ENCODE measurements at regions not wholly inside any gene's neighbourhood (a gene's known extent, or its start where the extent isn't known, plus 50 kb on each side); places are given as distances from the start of the nearest gene placed in this dataset.
"Not testable (repeated sequence)": the region's sequence is repeated elsewhere in the genome, so short reads cannot be mapped to it uniquely, and the experiment has no call there.

- H3K4me1 Mint-ChIP-seq = no peaks in the 10 kb centered on the region
- DNase-seq (ENCODE audit: low spot score in 2 of 2) (no peak), ATAC-seq (replicated peaks; ENCODE audit: extremely low read depth, poor library complexity, severe bottlenecking) (no peak)
- H3K9me3 Mint-ChIP-seq = peaks cover 20% of the 10 kb centered on the region
- H3K4me3 Mint-ChIP-seq = no peak overlapping the region
- no peak overlapping the region for H3K27ac Mint-ChIP-seq (ENCODE audit: low read depth)
- no peaks in the 10 kb centered on the region for H3K36me3 Mint-ChIP-seq (ENCODE audit: insufficient read depth)
- no peaks in the 10 kb centered on the region for H3K27me3 Mint-ChIP-seq
Measured at GRCh38 chr3:159502986-159503385, 485.6 kb upstream of the IL12A start.

DNA sequence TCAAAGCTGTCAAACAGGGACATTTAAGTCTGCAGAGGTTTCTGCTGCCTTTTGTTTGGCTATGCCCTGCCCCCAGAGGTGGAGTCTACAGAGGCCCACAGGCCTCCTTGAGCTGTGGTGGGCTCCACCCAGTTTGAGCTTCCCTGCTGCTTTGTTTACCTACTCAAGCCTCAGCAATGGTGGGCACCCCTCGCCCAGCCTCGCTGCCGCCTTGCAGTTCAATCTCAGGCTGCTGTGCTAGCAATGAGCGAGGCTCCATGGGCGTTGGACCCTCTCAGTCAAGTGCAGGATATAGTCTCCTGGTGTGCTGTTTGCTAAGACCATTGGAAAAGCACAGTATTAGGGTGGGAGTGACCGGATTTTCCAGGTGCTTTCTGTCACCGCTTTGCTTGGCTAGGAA, 477.6 kb upstream of the IL12A start:
- not testable (repeated sequence) for H3K27me3 Mint-ChIP-seq; H3K4me3 Mint-ChIP-seq; H3K36me3 Mint-ChIP-seq (ENCODE audit: insufficient read depth); H3K27ac Mint-ChIP-seq (ENCODE audit: low read depth); ATAC-seq (replicated peaks; ENCODE audit: extremely low read depth, poor library complexity, severe bottlenecking); DNase-seq (ENCODE audit: low spot score in 2 of 2); H3K9me3 Mint-ChIP-seq; H3K4me1 Mint-ChIP-seq

- no peaks in the 10 kb centered on the region for H3K4me1 Mint-ChIP-seq
- peaks cover 2% of the 10 kb centered on the region for H3K9me3 Mint-ChIP-seq
- no peak overlapping the region for H3K27ac Mint-ChIP-seq (ENCODE audit: low read depth)
- DNase-seq (ENCODE audit: low spot score in 2 of 2) = no peak
- no peak overlapping the region for H3K4me3 Mint-ChIP-seq
- no peaks in the 10 kb centered on the region for H3K27me3 Mint-ChIP-seq
- no peaks in the 10 kb centered on the region for H3K36me3 Mint-ChIP-seq (ENCODE audit: insufficient read depth)
- no peak for ATAC-seq (replicated peaks; ENCODE audit: extremely low read depth, poor library complexity, severe bottlenecking)
Measured at GRCh38 chr3:159513444-159513843, 475.2 kb upstream of the IL12A start.

DNA sequence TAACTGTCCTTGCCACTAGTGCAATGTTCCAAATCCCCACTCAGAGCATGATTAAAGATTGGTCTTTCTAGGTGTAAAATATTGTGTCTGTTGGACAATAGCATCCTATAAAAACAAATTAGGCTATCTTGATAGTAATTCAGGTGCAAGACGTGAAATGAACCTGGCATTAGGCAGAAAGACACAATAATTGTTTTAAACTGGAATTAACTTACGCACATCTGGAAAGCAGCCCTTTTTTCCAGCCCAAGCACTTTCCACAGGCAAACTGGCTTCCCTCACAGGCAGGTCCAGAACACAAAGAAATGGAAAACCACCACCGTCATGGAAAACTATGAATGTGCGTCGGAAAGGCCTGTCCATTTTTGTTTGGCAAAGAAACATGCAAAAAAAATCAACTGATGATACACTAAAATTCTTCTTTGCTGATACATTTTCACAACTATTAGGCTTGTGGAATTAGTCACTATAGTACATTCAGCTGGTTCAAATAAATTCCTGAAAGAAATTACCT, 474.7 kb upstream of the IL12A start:
- no peaks in the 10 kb centered on the region for H3K27me3 Mint-ChIP-seq
- ATAC-seq (replicated peaks; ENCODE audit: extremely low read depth, poor library complexity, severe bottlenecking) (no peak), DNase-seq (ENCODE audit: low spot score in 2 of 2) (no peak)
- H3K4me1 Mint-ChIP-seq = no peaks in the 10 kb centered on the region
- no peak overlapping the region for H3K4me3 Mint-ChIP-seq
- no peak overlapping the region for H3K27ac Mint-ChIP-seq (ENCODE audit: low read depth)
- no peaks in the 10 kb centered on the region for H3K9me3 Mint-ChIP-seq
- no peaks in the 10 kb centered on the region for H3K36me3 Mint-ChIP-seq (ENCODE audit: insufficient read depth)

DNA sequence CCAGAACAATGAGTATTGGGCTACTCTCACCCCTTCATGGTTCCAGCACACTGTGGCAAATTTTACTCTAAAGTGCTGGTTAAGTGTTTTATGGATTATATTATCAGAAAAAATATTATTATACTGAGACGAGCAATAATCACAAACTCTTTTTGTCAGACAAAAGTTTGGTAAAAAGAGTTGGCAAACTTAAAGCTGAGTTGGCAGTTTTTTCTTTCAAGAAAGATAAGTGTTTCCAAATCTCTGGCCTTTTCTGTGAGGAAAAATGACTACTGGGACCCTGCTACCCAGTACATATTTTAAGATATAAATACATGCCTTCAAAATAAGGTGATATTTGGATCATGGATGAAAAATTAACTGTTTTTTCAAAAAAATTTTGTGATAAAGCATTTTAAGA, 471.5 kb upstream of the IL12A start:
- no peaks in the 10 kb centered on the region for H3K27me3 Mint-ChIP-seq
- DNase-seq (ENCODE audit: low spot score in 2 of 2) (no peak), ATAC-seq (replicated peaks; ENCODE audit: extremely low read depth, poor library complexity, severe bottlenecking) (no peak)

GRCh38 chr3:159520638-159521037, 468.0 kb upstream of the IL12A start:
- Mint-ChIP-seq H3K36me3 (ENCODE audit: insufficient read depth) (no peaks in the 10 kb centered on the region), H3K4me3 (no peak overlapping the region), H3K9me3 (peaks cover 5% of the 10 kb centered on the region), H3K4me1 (no peaks in the 10 kb centered on the region), H3K27me3 (no peaks in the 10 kb centered on the region), H3K27ac (ENCODE audit: low read depth) (no peak overlapping the region)
- ATAC-seq (replicated peaks; ENCODE audit: extremely low read depth, poor library complexity, severe bottlenecking) (no peak), DNase-seq (ENCODE audit: low spot score in 2 of 2) (no peak)

More for the DNA sequence above, 471.5 kb upstream of the IL12A start:
- H3K4me3 Mint-ChIP-seq = no peak overlapping the region
- H3K27ac Mint-ChIP-seq (ENCODE audit: low read depth) = no peak overlapping the region
- no peaks in the 10 kb centered on the region for H3K9me3 Mint-ChIP-seq
- H3K36me3 Mint-ChIP-seq (ENCODE audit: insufficient read depth) = no peaks in the 10 kb centered on the region
- H3K4me1 Mint-ChIP-seq = no peaks in the 10 kb centered on the region

- no peak for DNase-seq (ENCODE audit: low spot score in 2 of 2)
- H3K36me3 Mint-ChIP-seq (ENCODE audit: insufficient read depth) = no peaks in the 10 kb centered on the region
- H3K4me1 Mint-ChIP-seq = no peaks in the 10 kb centered on the region
- H3K9me3 Mint-ChIP-seq = peaks cover 5% of the 10 kb centered on the region
- H3K4me3 Mint-ChIP-seq = no peak overlapping the region
- no peak overlapping the region for H3K27ac Mint-ChIP-seq (ENCODE audit: low read depth)
- H3K27me3 Mint-ChIP-seq = no peaks in the 10 kb centered on the region
- no peak for ATAC-seq (replicated peaks; ENCODE audit: extremely low read depth, poor library complexity, severe bottlenecking)
Measured at GRCh38 chr3:159522276-159522675, 466.4 kb upstream of the IL12A start.

- Mint-ChIP-seq H3K36me3 (ENCODE audit: insufficient read depth) (no peaks in the 10 kb centered on the region), H3K27me3 (no peaks in the 10 kb centered on the region), H3K27ac (ENCODE audit: low read depth) (no peak overlapping the region)
Measured at GRCh38 chr3:159528251-159528895, 460.3 kb upstream of the IL12A start.

DNA sequence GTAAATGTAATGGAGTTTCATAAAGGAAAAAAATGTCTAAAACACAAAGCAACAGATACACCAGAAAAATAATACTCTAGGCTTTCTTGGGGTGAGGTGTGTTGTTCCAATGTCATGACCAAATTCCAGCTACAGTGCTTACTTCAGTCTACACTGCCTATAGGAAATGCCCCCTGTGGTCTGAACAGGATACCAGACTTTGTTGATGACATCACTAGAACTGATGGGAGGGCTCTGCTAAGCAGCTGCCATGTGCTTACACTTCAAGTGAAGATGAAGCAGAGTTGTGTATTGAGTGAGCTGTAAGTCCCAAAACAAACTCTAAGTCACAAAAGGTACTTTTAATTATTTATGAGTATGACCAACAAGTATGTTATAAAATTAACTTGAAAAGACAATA, 456.1 kb upstream of the IL12A start:
- ATAC-seq (replicated peaks; ENCODE audit: extremely low read depth, poor library complexity, severe bottlenecking) (no peak), DNase-seq (ENCODE audit: low spot score in 2 of 2) (no peak)
- no peaks in the 10 kb centered on the region for H3K27me3 Mint-ChIP-seq
- no peaks in the 10 kb centered on the region for H3K4me1 Mint-ChIP-seq
- H3K36me3 Mint-ChIP-seq (ENCODE audit: insufficient read depth) = no peaks in the 10 kb centered on the region
- no peak overlapping the region for H3K27ac Mint-ChIP-seq (ENCODE audit: low read depth)
- H3K4me3 Mint-ChIP-seq = no peak overlapping the region
- H3K9me3 Mint-ChIP-seq = peaks cover 29% of the 10 kb centered on the region

More at GRCh38 chr3:159528251-159528895, 460.3 kb upstream of the IL12A start:
- ATAC-seq (replicated peaks; ENCODE audit: extremely low read depth, poor library complexity, severe bottlenecking) = no peak
- peaks cover 21% of the 10 kb centered on the region for H3K9me3 Mint-ChIP-seq
- no peak overlapping the region for H3K4me3 Mint-ChIP-seq
- DNase-seq (ENCODE audit: low spot score in 2 of 2) = no peak
- no peaks in the 10 kb centered on the region for H3K4me1 Mint-ChIP-seq

- Mint-ChIP-seq H3K4me1 (no peaks in the 10 kb centered on the region), H3K27me3 (no peaks in the 10 kb centered on the region), H3K9me3 (peaks cover 30% of the 10 kb centered on the region), H3K27ac (ENCODE audit: low read depth) (no peak overlapping the region), H3K36me3 (ENCODE audit: insufficient read depth) (no peaks in the 10 kb centered on the region), H3K4me3 (no peak overlapping the region)
- ATAC-seq (replicated peaks; ENCODE audit: extremely low read depth, poor library complexity, severe bottlenecking) (no peak), DNase-seq (ENCODE audit: low spot score in 2 of 2) (no peak)
Measured at GRCh38 chr3:159534496-159534895, 454.1 kb upstream of the IL12A start.

DNA sequence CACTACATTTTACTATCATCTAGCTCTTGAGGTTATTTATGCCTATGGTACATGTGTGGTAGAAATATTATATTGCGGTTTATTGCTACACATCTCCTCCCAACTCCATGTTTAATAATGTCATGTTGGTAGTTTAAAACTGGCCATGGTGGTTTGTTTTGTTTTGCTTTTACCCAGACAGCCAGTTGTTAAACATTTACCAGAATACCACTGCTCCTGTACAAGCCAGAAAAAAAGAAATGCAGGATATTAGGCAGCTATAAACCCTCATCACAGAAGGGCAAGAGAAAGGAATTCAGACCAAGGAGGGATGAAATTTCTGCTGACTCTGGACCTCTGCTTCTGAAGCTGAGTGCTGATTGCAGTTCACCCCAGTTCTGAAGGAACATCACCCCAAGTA, 451.8 kb upstream of the IL12A start:
- no peaks in the 10 kb centered on the region for H3K36me3 Mint-ChIP-seq (ENCODE audit: insufficient read depth)
- DNase-seq (ENCODE audit: low spot score in 2 of 2) (no peak), ATAC-seq (replicated peaks; ENCODE audit: extremely low read depth, poor library complexity, severe bottlenecking) (no peak)
- H3K4me3 Mint-ChIP-seq = no peak overlapping the region
- no peak overlapping the region for H3K27ac Mint-ChIP-seq (ENCODE audit: low read depth)
- peaks cover 24% of the 10 kb centered on the region for H3K9me3 Mint-ChIP-seq
- no peaks in the 10 kb centered on the region for H3K27me3 Mint-ChIP-seq
- H3K4me1 Mint-ChIP-seq = no peaks in the 10 kb centered on the region

DNA sequence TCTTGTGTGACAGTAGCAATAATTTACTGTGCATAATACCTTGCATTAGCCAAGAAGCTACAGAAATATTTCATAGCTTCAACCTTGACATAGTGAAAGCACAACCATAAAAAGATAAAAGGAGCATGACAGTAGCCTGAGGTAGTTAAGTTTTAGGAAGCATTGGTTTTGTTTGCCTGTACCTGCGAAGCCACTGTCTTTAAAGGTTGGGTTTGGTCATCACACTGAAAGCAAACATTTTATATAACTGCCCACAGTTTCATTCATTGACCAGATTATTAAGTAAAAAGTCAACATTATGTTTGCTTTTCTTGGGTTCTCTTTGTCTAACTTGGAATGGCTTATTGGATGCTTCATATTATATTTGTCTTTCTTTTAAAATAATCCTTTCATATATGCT, 450.1 kb upstream of the IL12A start:
- H3K9me3 Mint-ChIP-seq = peaks cover 20% of the 10 kb centered on the region
- H3K36me3 Mint-ChIP-seq (ENCODE audit: insufficient read depth) = no peaks in the 10 kb centered on the region
- no peak for DNase-seq (ENCODE audit: low spot score in 2 of 2)
- ATAC-seq (replicated peaks; ENCODE audit: extremely low read depth, poor library complexity, severe bottlenecking) = no peak
- no peak overlapping the region for H3K4me3 Mint-ChIP-seq
- H3K4me1 Mint-ChIP-seq = no peaks in the 10 kb centered on the region
- no peak overlapping the region for H3K27ac Mint-ChIP-seq (ENCODE audit: low read depth)
- H3K27me3 Mint-ChIP-seq = no peaks in the 10 kb centered on the region

GRCh38 chr3:159540882-159541495, 447.6 kb upstream of the IL12A start:
- H3K9me3 Mint-ChIP-seq = peaks cover 10% of the 10 kb centered on the region
- H3K27me3 Mint-ChIP-seq = no peaks in the 10 kb centered on the region
- H3K4me3 Mint-ChIP-seq = no peak overlapping the region
- ATAC-seq (replicated peaks; ENCODE audit: extremely low read depth, poor library complexity, severe bottlenecking) = no peak
- H3K4me1 Mint-ChIP-seq = no peaks in the 10 kb centered on the region
- no peak overlapping the region for H3K27ac Mint-ChIP-seq (ENCODE audit: low read depth)
- no peaks in the 10 kb centered on the region for H3K36me3 Mint-ChIP-seq (ENCODE audit: insufficient read depth)
- DNase-seq (ENCODE audit: low spot score in 2 of 2) = no peak

All from central memory CD8-positive, alpha-beta T cell (primary cell).